ENCODE measurements at regions not wholly inside any gene's neighbourhood (a gene's known extent, or its start where the extent isn't known, plus 50 kb on each side); places are given as distances from the start of the nearest gene placed in this dataset.

DNA sequence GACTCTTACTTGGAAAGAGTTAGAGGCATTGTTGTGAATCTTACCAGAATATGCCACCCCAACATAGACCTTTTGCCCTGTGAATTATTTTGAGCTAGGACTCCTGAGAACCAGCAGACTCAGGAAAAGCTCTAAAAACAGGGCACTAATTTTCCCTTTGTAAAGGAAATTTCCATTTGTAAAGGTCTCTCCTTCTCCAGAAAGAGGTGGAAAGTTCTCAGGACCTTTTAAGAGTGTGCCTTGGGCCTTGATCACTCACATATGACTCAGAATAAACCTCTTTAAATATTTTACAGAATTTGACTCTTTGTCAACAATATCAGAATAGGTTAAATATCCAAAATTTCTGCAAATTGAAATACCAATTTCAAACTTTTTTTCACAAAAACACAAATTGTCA, 721.8 kb upstream of the NCAM2 start:
- Histone ChIP-seq H2AFZ (ENCODE audit: low read depth, low read length, poor library complexity, severe bottlenecking) (no peak overlapping the region), H3K9me2 (ENCODE audit: insufficient read depth) (no peaks in the 10 kb centered on the region), H3K4me1 (ENCODE audit: control insufficient read depth in 1 of 2, insufficient read depth in 2 of 2, low read length in 2 of 2) (no peaks in the 10 kb centered on the region), H3K27ac (ENCODE audit: low read depth, low read length) (no peak overlapping the region), H4K20me1 (ENCODE audit: insufficient read depth) (no peaks in the 10 kb centered on the region), H3K79me2 (ENCODE audit: insufficient read depth, low read length) (no peaks in the 10 kb centered on the region), H3K27me3 (ENCODE audit: insufficient read depth, low read length) (no peaks in the 10 kb centered on the region), H3K4me2 (ENCODE audit: low read length) (no peak overlapping the region), H3K36me3 (ENCODE audit: control insufficient read depth in 1 of 2, insufficient read depth in 2 of 2, low read length in 2 of 2) (no peaks in the 10 kb centered on the region), H3K9ac (ENCODE audit: low read length) (no peak overlapping the region), H3K9me3 (ENCODE audit: control insufficient read depth in 1 of 2, insufficient read depth in 1 of 2, low read depth in 1 of 2, low read length in 2 of 2) (peaks cover 22 to 26% of the 10 kb centered on the region in 2 experiments; a peak in 2 of 4 replicates), H3K4me3 (replicated peaks in 1 of 2; ENCODE audit: low read depth in 1 of 2, low read length in 2 of 2) (no peak overlapping the region)
- POLR2A ChIA-PET: no interaction called here
- intact Hi-C loops (cut with micrococcal nuclease): no loop called here
- CTCF ChIA-PET: no interaction called here
- DNase-seq (ENCODE audit: low read depth, low spot score) (no peak), ATAC-seq (no peak)
- no TSS peak for BruUV-seq (replicated peaks)
- RAD21 ChIA-PET (ENCODE audit: low non-redundant PET in 1 of 2, low total read pairs in 2 of 2, uncharacterized antibody in 2 of 2, unreplicated experiment in 2 of 2): no interaction called here
- no peak for TF ChIP-seq SRF (IDR thresholded peaks at IDR 0.05; ENCODE audit: low read depth)
- TF ChIP-seq RAD21 (IDR thresholded peaks at IDR 0.05; ENCODE audit: low read depth): no peak
- no peak for TF ChIP-seq CBX3 (IDR thresholded peaks at IDR 0.05; ENCODE audit: low read depth)
- TF ChIP-seq, protein P1, sequence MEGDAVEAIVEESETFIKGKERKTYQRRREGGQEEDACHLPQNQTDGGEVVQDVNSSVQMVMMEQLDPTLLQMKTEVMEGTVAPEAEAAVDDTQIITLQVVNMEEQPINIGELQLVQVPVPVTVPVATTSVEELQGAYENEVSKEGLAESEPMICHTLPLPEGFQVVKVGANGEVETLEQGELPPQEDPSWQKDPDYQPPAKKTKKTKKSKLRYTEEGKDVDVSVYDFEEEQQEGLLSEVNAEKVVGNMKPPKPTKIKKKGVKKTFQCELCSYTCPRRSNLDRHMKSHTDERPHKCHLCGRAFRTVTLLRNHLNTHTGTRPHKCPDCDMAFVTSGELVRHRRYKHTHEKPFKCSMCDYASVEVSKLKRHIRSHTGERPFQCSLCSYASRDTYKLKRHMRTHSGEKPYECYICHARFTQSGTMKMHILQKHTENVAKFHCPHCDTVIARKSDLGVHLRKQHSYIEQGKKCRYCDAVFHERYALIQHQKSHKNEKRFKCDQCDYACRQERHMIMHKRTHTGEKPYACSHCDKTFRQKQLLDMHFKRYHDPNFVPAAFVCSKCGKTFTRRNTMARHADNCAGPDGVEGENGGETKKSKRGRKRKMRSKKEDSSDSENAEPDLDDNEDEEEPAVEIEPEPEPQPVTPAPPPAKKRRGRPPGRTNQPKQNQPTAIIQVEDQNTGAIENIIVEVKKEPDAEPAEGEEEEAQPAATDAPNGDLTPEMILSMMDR (IDR thresholded peaks at IDR 0.05 in 2 of 3, conservative IDR thresholded peaks at IDR 0.05 in 1 of 3; ENCODE audit: borderline replicate concordance in 1 of 3, insufficient read depth in 1 of 3, low read depth in 2 of 3, low read length in 2 of 3): no peak
- TF ChIP-seq EGR1 (IDR thresholded peaks at IDR 0.05; ENCODE audit: low read depth): no peak
- TF ChIP-seq, protein P2, sequence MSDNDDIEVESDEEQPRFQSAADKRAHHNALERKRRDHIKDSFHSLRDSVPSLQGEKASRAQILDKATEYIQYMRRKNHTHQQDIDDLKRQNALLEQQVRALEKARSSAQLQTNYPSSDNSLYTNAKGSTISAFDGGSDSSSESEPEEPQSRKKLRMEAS (IDR thresholded peaks at IDR 0.05): no peak
- TF ChIP-seq SP1 (IDR thresholded peaks at IDR 0.05; ENCODE audit: low read depth): no peak
- TF ChIP-seq POLR2AphosphoS5 (IDR thresholded peaks at IDR 0.05; ENCODE audit: low read depth, low read length): no peak
- TF ChIP-seq EZH2 (IDR thresholded peaks at IDR 0.05): no peak
- no peak for TF ChIP-seq FOSL1 (IDR thresholded peaks at IDR 0.05; ENCODE audit: low read depth)

DNA sequence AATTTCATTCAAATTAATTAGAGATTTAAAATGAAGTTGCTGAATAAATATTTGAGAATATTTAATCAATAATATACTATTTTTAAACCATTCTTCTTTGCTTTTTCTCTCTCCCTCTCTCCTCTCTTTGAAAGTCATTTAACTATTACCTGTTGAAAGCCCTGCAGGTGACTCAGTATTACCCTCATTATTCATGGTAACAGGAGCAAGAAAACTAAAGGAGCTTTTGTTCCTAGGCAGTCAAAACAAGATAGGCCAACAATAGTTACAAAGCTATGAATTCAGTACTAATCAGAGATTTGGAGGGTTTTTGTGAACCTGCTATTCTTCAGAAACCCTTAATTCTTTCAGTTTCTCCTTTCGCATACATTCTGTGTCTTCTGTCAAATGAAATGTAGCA, 721.3 kb upstream of the NCAM2 start:
- no peak for ATAC-seq
- H4K20me1 ChIP-seq (ENCODE audit: insufficient read depth): no peaks in the 10 kb centered on the region
- no peaks in the 10 kb centered on the region for H3K4me1 ChIP-seq (ENCODE audit: control insufficient read depth in 1 of 2, insufficient read depth in 2 of 2, low read length in 2 of 2)
- BruUV-seq (replicated peaks): no TSS peak
- intact Hi-C loops (cut with micrococcal nuclease): no loop called here
- no peaks in the 10 kb centered on the region for H3K27me3 ChIP-seq (ENCODE audit: insufficient read depth, low read length)
- no peak overlapping the region for H2AFZ ChIP-seq (ENCODE audit: low read depth, low read length, poor library complexity, severe bottlenecking)
- ChIA-PET CTCF (no interaction called here), POLR2A (no interaction called here), RAD21 (ENCODE audit: low non-redundant PET in 1 of 2, low total read pairs in 2 of 2, uncharacterized antibody in 2 of 2, unreplicated experiment in 2 of 2) (no interaction called here)
- no peaks in the 10 kb centered on the region for H3K36me3 ChIP-seq (ENCODE audit: control insufficient read depth in 1 of 2, insufficient read depth in 2 of 2, low read length in 2 of 2)
- TF ChIP-seq SRF (IDR thresholded peaks at IDR 0.05; ENCODE audit: low read depth): no peak
- TF ChIP-seq SP1 (IDR thresholded peaks at IDR 0.05; ENCODE audit: low read depth): no peak
- no peak for TF ChIP-seq SIN3A (IDR thresholded peaks at IDR 0.05; ENCODE audit: low read depth)
- no peak for TF ChIP-seq ZFX (IDR thresholded peaks at IDR 0.05)
- TF ChIP-seq, protein P3, sequence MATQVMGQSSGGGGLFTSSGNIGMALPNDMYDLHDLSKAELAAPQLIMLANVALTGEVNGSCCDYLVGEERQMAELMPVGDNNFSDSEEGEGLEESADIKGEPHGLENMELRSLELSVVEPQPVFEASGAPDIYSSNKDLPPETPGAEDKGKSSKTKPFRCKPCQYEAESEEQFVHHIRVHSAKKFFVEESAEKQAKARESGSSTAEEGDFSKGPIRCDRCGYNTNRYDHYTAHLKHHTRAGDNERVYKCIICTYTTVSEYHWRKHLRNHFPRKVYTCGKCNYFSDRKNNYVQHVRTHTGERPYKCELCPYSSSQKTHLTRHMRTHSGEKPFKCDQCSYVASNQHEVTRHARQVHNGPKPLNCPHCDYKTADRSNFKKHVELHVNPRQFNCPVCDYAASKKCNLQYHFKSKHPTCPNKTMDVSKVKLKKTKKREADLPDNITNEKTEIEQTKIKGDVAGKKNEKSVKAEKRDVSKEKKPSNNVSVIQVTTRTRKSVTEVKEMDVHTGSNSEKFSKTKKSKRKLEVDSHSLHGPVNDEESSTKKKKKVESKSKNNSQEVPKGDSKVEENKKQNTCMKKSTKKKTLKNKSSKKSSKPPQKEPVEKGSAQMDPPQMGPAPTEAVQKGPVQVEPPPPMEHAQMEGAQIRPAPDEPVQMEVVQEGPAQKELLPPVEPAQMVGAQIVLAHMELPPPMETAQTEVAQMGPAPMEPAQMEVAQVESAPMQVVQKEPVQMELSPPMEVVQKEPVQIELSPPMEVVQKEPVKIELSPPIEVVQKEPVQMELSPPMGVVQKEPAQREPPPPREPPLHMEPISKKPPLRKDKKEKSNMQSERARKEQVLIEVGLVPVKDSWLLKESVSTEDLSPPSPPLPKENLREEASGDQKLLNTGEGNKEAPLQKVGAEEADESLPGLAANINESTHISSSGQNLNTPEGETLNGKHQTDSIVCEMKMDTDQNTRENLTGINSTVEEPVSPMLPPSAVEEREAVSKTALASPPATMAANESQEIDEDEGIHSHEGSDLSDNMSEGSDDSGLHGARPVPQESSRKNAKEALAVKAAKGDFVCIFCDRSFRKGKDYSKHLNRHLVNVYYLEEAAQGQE (IDR thresholded peaks at IDR 0.05; ENCODE audit: low read depth): no peak
- no peak for TF ChIP-seq RAD21 (IDR thresholded peaks at IDR 0.05; ENCODE audit: low read depth)
- no peak for TF ChIP-seq CBX3 (IDR thresholded peaks at IDR 0.05; ENCODE audit: low read depth)
- no peak for TF ChIP-seq EZH2 (IDR thresholded peaks at IDR 0.05)
- no peak for TF ChIP-seq JUND (IDR thresholded peaks at IDR 0.05)
- DNase-seq (ENCODE audit: low read depth, low spot score): no peak
- H3K79me2 ChIP-seq (ENCODE audit: insufficient read depth, low read length): no peaks in the 10 kb centered on the region
- no peak overlapping the region for H3K4me3 ChIP-seq (replicated peaks in 1 of 2; ENCODE audit: low read depth in 1 of 2, low read length in 2 of 2)
- no peak overlapping the region for H3K9ac ChIP-seq (ENCODE audit: low read length)
- H3K9me2 ChIP-seq (ENCODE audit: insufficient read depth): no peaks in the 10 kb centered on the region
- H3K4me2 ChIP-seq (ENCODE audit: low read length): no peak overlapping the region
- peaks cover 22 to 28% of the 10 kb centered on the region in 2 experiments; a peak in 2 of 4 replicates for H3K9me3 ChIP-seq (ENCODE audit: control insufficient read depth in 1 of 2, insufficient read depth in 1 of 2, low read depth in 1 of 2, low read length in 2 of 2)
- H3K27ac ChIP-seq (ENCODE audit: low read depth, low read length): no peak overlapping the region

Measured in HCT116 (cell line).